NCI-H1048 (cell line): ENCODE measurements at regions not wholly inside any gene's neighbourhood (a gene's known extent, or its start where the extent isn't known, plus 50 kb on each side); places are given as distances from the start of the nearest gene placed in this dataset.

Experiments
- DNase-seq: peaks from one replicate; lab custom pipeline; 2025; lab: John Stamatoyannopoulos, UW

DNA sequence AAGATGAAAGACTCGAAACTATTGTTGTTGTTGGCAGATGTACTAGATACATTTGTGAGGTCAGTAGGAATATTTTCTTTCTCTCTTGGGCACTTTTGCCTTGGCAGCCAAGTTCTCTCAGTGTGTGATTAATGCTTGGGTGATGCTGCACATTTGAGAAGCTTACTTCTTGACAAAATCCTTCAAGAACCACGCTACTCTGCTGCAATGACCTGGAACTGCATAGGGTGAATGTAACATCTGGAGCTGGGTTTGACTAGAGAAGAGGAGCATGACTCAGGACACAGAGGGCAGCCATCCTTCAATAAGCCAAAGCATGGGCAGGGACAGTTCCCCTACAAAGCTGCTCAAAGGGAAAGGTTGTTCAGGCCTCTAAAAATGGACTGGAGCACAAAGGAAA lies 75.5 kb upstream of the PUM3 start:
- no peak for DNase-seq

DNA sequence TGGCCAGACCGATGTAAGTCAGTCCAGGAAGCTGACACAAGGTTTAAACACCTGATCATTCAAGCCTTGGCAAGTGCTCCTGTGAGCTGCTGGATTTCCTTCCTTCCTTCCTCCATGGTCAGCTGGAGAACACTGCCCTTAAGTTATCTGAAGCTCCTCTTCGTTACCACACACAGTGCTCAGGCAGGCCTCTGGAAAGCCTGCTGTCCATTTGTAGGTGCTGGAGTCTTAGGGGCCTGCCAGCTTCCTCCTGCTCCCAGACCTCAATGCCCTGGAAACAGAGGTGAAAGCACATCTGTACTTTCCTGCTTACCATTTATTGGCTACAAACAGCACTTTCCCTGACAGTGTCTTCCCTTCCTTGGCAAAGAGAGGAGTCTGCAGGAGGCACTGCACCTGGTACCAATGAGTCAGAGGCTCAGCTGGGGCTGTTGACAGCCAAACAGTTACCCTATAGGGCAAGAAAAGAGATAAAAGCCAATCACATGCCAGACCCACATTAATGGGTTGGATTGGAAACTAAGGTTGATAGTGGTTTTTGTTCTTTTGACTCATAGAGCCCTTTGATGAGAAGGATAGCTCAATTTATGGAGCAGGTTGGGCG lies 72.6 kb upstream of the PUM3 start:
- no peak for DNase-seq

- no peak for DNase-seq
Measured at GRCh38 chr9:2913026-2913425, 69.1 kb upstream of the PUM3 start.

GRCh38 chr9:2907411-2907810 lies 63.5 kb upstream of the PUM3 start:
- no peak for DNase-seq

DNA sequence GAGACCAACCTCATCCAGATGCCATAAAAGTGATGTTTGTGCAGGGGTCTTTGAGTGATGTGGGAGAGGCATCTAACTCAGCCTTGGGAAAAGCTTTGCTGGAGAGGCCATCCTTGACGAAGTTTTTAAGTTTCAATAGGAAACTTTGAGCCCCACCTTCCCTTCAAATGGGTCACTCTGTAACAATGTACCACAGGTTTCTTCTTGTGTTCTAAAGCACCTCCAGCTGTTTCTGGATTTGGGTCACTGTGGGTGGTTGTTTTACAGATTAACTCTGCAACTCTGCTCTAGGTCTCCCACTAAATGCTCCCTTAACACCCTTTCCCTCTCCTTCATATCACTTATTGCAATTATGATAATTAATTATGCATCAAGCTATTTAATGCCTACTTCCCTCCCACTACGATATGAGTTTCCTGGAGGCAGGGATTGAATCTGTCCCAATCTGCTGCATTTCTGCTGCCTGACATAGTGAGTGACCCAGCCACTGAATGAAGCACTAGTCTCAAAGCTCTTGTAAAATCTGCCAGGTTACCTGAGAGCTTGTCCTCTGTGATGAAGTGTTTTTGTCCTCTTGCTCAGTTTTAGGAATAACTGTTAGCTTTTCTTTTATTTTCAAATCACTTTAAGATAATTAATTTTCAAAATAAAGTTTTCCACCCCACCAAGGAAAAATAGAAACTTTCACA lies 60.5 kb upstream of the PUM3 start:
- no peak for DNase-seq
